Common myeloid progenitor, CD34-positive (primary cell): ENCODE measurements at regions not wholly inside any gene's neighbourhood (a gene's known extent, or its start where the extent isn't known, plus 50 kb on each side); places are given as distances from the start of the nearest gene placed in this dataset.

Source experiments
- CTCF ChIA-PET: fragments of 350-600 bp; sonication (Branson Sonifier 250); formaldehyde crosslinking; loops from one replicate; lab custom pipeline; 2021; ENCODE audit warnings: antibody characterized with exemption; lab: Charles Lee
- POLR2A ChIA-PET: fragments of 350-600 bp; sonication (Branson Sonifier 250); formaldehyde crosslinking; loops from one replicate; lab custom pipeline; 2021; ENCODE audit warnings: antibody characterized with exemption; lab: Charles Lee
- DNase-seq, 3 donors: peaks; one replicate each; pipeline versions ENCODE4 v3.0.0 to v3.0.0-alpha.2; 2013
- H3K27ac ChIP-seq, 2 experiments: 1 replicate in 1 of 2; 2 replicates in 1 of 2; pipeline ENCODE4 v1.7.0; 2013; ENCODE audit warnings: inconsistent platforms in 2 of 2, low read length in 2 of 2, mild to moderate bottlenecking in 2 of 2, low read depth in 1 of 2, moderate library complexity in 1 of 2; ENCODE audit not compliant: severe bottlenecking in 2 of 2, insufficient read depth in 1 of 2, poor library complexity in 1 of 2
- H3K27me3 ChIP-seq, 5 experiments: replicated peaks in 2 of 5; 1 replicate in 3 of 5; 2 replicates in 2 of 5; pipeline versions ENCODE4 v1.6.1 to v1.7.0; 2013; ENCODE audit warnings: low read length in 4 of 5, mild to moderate bottlenecking in 2 of 5, moderate library complexity in 2 of 5, inconsistent platforms in 1 of 5; ENCODE audit not compliant: insufficient read depth in 5 of 5, control insufficient read depth in 4 of 5
- H3K36me3 ChIP-seq, 4 experiments: 1 replicate in 2 of 4; 2 replicates in 2 of 4; pipeline versions ENCODE4 v1.6.1 to v1.7.0; 2013; ENCODE audit warnings: low read length in 3 of 4, control low read depth in 1 of 4, mild to moderate bottlenecking in 1 of 4; ENCODE audit not compliant: control insufficient read depth in 4 of 4, insufficient read depth in 4 of 4
- H3K4me1 ChIP-seq, 4 experiments: 1 replicate in 3 of 4; 2 replicates in 1 of 4; pipeline versions ENCODE4 v1.6.1 to v1.7.1; 2013; ENCODE audit warnings: low read length in 3 of 4, mild to moderate bottlenecking in 3 of 4, control low read depth in 1 of 4, inconsistent platforms in 1 of 4, moderate library complexity in 1 of 4; ENCODE audit not compliant: control insufficient read depth in 4 of 4, insufficient read depth in 4 of 4; ENCODE audit errors: control extremely low read depth in 1 of 4
- H3K4me3 ChIP-seq, 7 experiments: 1 replicate in 4 of 7; 2 replicates in 3 of 7; pipeline versions ENCODE4 v1.5.1 to v1.7.0; 2013; ENCODE audit warnings: mild to moderate bottlenecking in 7 of 7, low read length in 6 of 7, moderate library complexity in 6 of 7, inconsistent platforms in 2 of 7, low read depth in 2 of 7, control low read depth in 1 of 7; ENCODE audit not compliant: insufficient read depth in 4 of 7, control insufficient read depth in 1 of 7; ENCODE audit errors: extremely low read depth in 1 of 7
- H3K9me3 ChIP-seq, 5 experiments: 1 replicate in 4 of 5; 2 replicates in 1 of 5; pipeline versions ENCODE4 v1.6.1 to v1.7.1; 2013; ENCODE audit warnings: low read length in 4 of 5, mild to moderate bottlenecking in 2 of 5, inconsistent platforms in 1 of 5, low read depth in 1 of 5, moderate library complexity in 1 of 5; ENCODE audit not compliant: control insufficient read depth in 4 of 5, insufficient read depth in 2 of 5; ENCODE audit errors: control extremely low read depth in 1 of 5
- WGBS: methylation state at CpG from one replicate; pipeline ENCODE4 v1.1.5; 2013; ENCODE audit not compliant: insufficient coverage; 5-methylcytosine and 5-hydroxymethylcytosine counted together

GRCh38 chr1:58898739-58899586, 115.1 kb upstream of the JUN start:
- DNase-seq, result peak; percentile 86 to 98 (median 95)
- CTCF ChIA-PET, result interaction anchor here (0.8 to 2.4 kb wide), 8 partner anchors 9 to 800 kb away, joined by 3 to 6 read pairs (median 4); no protein-coding TSS in a partner anchor
- Histone ChIP-seq H3K4me1 (peaks cover 38 to 75% (median 68%) of the 10 kb centered on the region in 4 experiments), H3K27ac (peak overlapping the region in 1 of 2 experiments; percentile 62), H3K9me3 (no peaks in the 10 kb centered on the region), H3K4me3 (peak overlapping the region in 1 of 7 experiments; percentile 43), H3K36me3 (no peaks in the 10 kb centered on the region), H3K27me3 (no peaks in the 10 kb centered on the region)
- WGBS, result 7% methylated on average over 3 of the region's 10 CpGs
- POLR2A ChIA-PET, result interaction anchor here (1.6 kb wide), 1 partner anchor 9 kb away, joined by 3 read pairs; no protein-coding TSS in a partner anchor

GRCh38 chr1:58899587-58900271, 115.9 kb upstream of the JUN start:
- DNase-seq, result peak in 2 of 3 donors; percentile 42 to 55
- ChIA-PET POLR2A (interaction anchor here (1.6 kb wide), 1 partner anchor 8 kb away, joined by 3 read pairs; no protein-coding TSS in a partner anchor), CTCF (interaction anchor here (0.8 to 1.9 kb wide), 5 partner anchors 10 to 41 kb away, joined by 3 to 9 read pairs (median 5); no protein-coding TSS in a partner anchor)
- H3K4me3 ChIP-seq, result no peak overlapping the region
- H3K27me3 ChIP-seq, result no peaks in the 10 kb centered on the region
- WGBS, result 39% methylated on average over 6 of the region's 11 CpGs
- peaks cover 38 to 70% (median 65%) of the 10 kb centered on the region in 4 experiments for H3K4me1 ChIP-seq
- H3K9me3 ChIP-seq, result no peaks in the 10 kb centered on the region
- H3K27ac ChIP-seq, result peak overlapping the region in 1 of 2 experiments; percentile 62
- H3K36me3 ChIP-seq, result no peaks in the 10 kb centered on the region

GRCh38 chr1:58900396-58900795, 116.5 kb upstream of the JUN start:
- Histone ChIP-seq H3K4me1 (peaks cover 32 to 63% (median 58%) of the 10 kb centered on the region in 4 experiments), H3K27me3 (no peaks in the 10 kb centered on the region), H3K4me3 (no peak overlapping the region), H3K36me3 (no peaks in the 10 kb centered on the region), H3K9me3 (no peaks in the 10 kb centered on the region), H3K27ac (no peak overlapping the region)
- DNase-seq, result no peak
- POLR2A ChIA-PET, result no interaction called here
- 40% methylated on average over 1 of the region's 3 CpGs for WGBS
- CTCF ChIA-PET, result interaction anchor here (1.2 to 1.9 kb wide), 5 partner anchors 10 to 42 kb away, joined by 3 to 9 read pairs (median 4); no protein-coding TSS in a partner anchor

GRCh38 chr1:58901008-58901407, 117.2 kb upstream of the JUN start:
- Histone ChIP-seq H3K4me1 (peaks cover 29 to 57% (median 52%) of the 10 kb centered on the region in 4 experiments), H3K9me3 (no peaks in the 10 kb centered on the region), H3K4me3 (no peak overlapping the region), H3K27ac (no peak overlapping the region), H3K36me3 (no peaks in the 10 kb centered on the region), H3K27me3 (no peaks in the 10 kb centered on the region)
- ChIA-PET CTCF (interaction anchor here (1.4 to 1.9 kb wide), 2 partner anchors 10 to 41 kb away, joined by 4 to 9 read pairs; no protein-coding TSS in a partner anchor), POLR2A (no interaction called here)
- no peak for DNase-seq
- WGBS, result no CpG with 5 or more reads among the region's 1 CpG

GRCh38 chr1:58902830-58903513, 119.1 kb upstream of the JUN start:
- CTCF ChIA-PET, result interaction anchor here (0.7 to 1.1 kb wide), 4 partner anchors 36 to 173 kb away, joined by 3 read pairs; no protein-coding TSS in a partner anchor
- Histone ChIP-seq H3K4me1 (peaks cover 16 to 37% (median 32%) of the 10 kb centered on the region in 4 experiments), H3K36me3 (no peaks in the 10 kb centered on the region), H3K27ac (no peak overlapping the region), H3K9me3 (no peaks in the 10 kb centered on the region), H3K27me3 (no peaks in the 10 kb centered on the region), H3K4me3 (peak overlapping the region; percentile 2 to 76 (median 62))
- 27% methylated on average over 11 of the region's 12 CpGs for WGBS
- POLR2A ChIA-PET, result no interaction called here
- DNase-seq, result no peak

GRCh38 chr1:58903514-58904298, 119.9 kb upstream of the JUN start:
- Histone ChIP-seq H3K9me3 (no peaks in the 10 kb centered on the region), H3K27ac (peak overlapping the region in 1 of 2 experiments; percentile 39), H3K36me3 (no peaks in the 10 kb centered on the region), H3K27me3 (no peaks in the 10 kb centered on the region), H3K4me1 (peaks cover 11 to 30% (median 26%) of the 10 kb centered on the region in 4 experiments), H3K4me3 (peak overlapping the region; percentile 34 to 76 (median 62))
- DNase-seq, result peak; percentile 46 to 77 (median 62)
- CTCF ChIA-PET, result interaction anchor here (0.7 to 1.1 kb wide), 4 partner anchors 36 to 173 kb away, joined by 3 read pairs; no protein-coding TSS in a partner anchor
- POLR2A ChIA-PET, result no interaction called here
- WGBS, result under 1% methylated on average over 54 of the region's 70 CpGs
